H1 (cell line): ENCODE measurements at regions not wholly inside any gene's neighbourhood (a gene's known extent, or its start where the extent isn't known, plus 50 kb on each side); places are given as distances from the start of the nearest gene placed in this dataset.

ENCODE experiments used
- CHD1 ChIP-seq: IDR thresholded peaks from 2 replicates; pipeline ENCODE4 v1.6.1; 2012; ENCODE audit warnings: low read depth, low read length, improper control_type of control experiment
- CHD7 ChIP-seq: fragments of 300-600 bp; sonication (generic); IDR thresholded peaks from 2 replicates; pipeline ENCODE4 v1.7.1; 2012; ENCODE audit warnings: low read length, moderate library complexity, mild to moderate bottlenecking, inconsistent platforms; ENCODE audit not compliant: insufficient replicate concordance
- GABPA ChIP-seq: IDR thresholded peaks from 2 replicates; pipeline ENCODE4 v1.6.1; 2011; ENCODE audit warnings: mild to moderate bottlenecking, low read length, moderate library complexity, borderline replicate concordance; ENCODE audit not compliant: insufficient read depth
- JUND ChIP-seq: IDR thresholded peaks from 2 replicates; pipeline ENCODE4 v1.6.1; 2011; ENCODE audit warnings: mild to moderate bottlenecking, improper control_type of control experiment, low read length
- KDM5A ChIP-seq: fragments of 200-600 bp; IDR thresholded peaks from 2 replicates; pipeline ENCODE4 v1.7.1; 2012; ENCODE audit warnings: mild to moderate bottlenecking, low read length, inconsistent platforms, mixed read lengths
- SAP30 ChIP-seq: fragments of 300-600 bp; sonication (generic); IDR thresholded peaks from 2 replicates; pipeline ENCODE4 v1.7.1; 2012; ENCODE audit warnings: low read length, moderate library complexity, mild to moderate bottlenecking, inconsistent platforms; ENCODE audit not compliant: insufficient read depth, insufficient replicate concordance
- SP2 ChIP-seq: IDR thresholded peaks from 2 replicates; pipeline ENCODE4 v1.6.1; 2012; ENCODE audit warnings: mild to moderate bottlenecking, low read length, inconsistent platforms
- TCF12 ChIP-seq: IDR thresholded peaks from 2 replicates; pipeline ENCODE4 v1.6.1; 2011; ENCODE audit warnings: low read depth, mild to moderate bottlenecking, low read length
- TEAD4 ChIP-seq: IDR thresholded peaks from 2 replicates; pipeline ENCODE4 v1.6.1; 2012; ENCODE audit warnings: low read depth, low read length, inconsistent platforms, mixed read lengths
- TF ChIP-seq, protein P1 (sequence below): IDR thresholded peaks from 2 replicates; pipeline ENCODE4 v1.6.1; 2011; ENCODE audit warnings: low read depth, mild to moderate bottlenecking, low read length; ENCODE audit not compliant: insufficient read depth

GRCh38 chr12:75939016-75939642 lies 92.4 kb downstream of the PHLDA1 start (continued):
- TF ChIP-seq CHD7, result no peak
- TF ChIP-seq TCF12, result no peak
- no peak for TF ChIP-seq JUND
- no peak for TF ChIP-seq KDM5A
- TF ChIP-seq TEAD4, result no peak
- no peak for TF ChIP-seq SP2
- no peak for TF ChIP-seq SAP30
- no peak for TF ChIP-seq GABPA
- no peak for TF ChIP-seq CHD1
- TF ChIP-seq, protein P1, sequence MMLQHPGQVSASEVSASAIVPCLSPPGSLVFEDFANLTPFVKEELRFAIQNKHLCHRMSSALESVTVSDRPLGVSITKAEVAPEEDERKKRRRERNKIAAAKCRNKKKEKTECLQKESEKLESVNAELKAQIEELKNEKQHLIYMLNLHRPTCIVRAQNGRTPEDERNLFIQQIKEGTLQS, result no peak
